EL (cell line): ENCODE measurements at regions not wholly inside any gene's neighbourhood (a gene's known extent, or its start where the extent isn't known, plus 50 kb on each side); places are given as distances from the start of the nearest gene placed in this dataset.
"Not testable (repeated sequence)": the region's sequence is repeated elsewhere in the genome, so short reads cannot be mapped to it uniquely, and the experiment has no call there.

Experiments used
- DNase-seq: peaks from one replicate; pipeline ENCODE4 v3.0.0-alpha.2; 2016

- no peak for DNase-seq
Observed at GRCh38 chr10:100664316-100665149, 80.8 kb upstream of the PAX2 start.

- DNase-seq, result not testable (repeated sequence)
Observed at GRCh38 chr10:100666634-100667033, 78.7 kb upstream of the PAX2 start.

- no peak for DNase-seq
Observed at GRCh38 chr10:100669616-100670015, 75.8 kb upstream of the PAX2 start.

- DNase-seq, result no peak
Observed at GRCh38 chr10:100670368-100670767, 75.0 kb upstream of the PAX2 start.

GRCh38 chr10:100670828-100671479 is 74.4 kb upstream of the PAX2 start:
- no peak for DNase-seq

- no peak for DNase-seq
Observed at GRCh38 chr10:100672199-100672598, 73.2 kb upstream of the PAX2 start.

GRCh38 chr10:100677290-100677945 is 68.0 kb upstream of the PAX2 start:
- no peak for DNase-seq

- DNase-seq, result no peak
Observed at GRCh38 chr10:100679327-100679726, 66.1 kb upstream of the PAX2 start.

- no peak for DNase-seq
Observed at GRCh38 chr10:100683004-100683403, 62.4 kb upstream of the PAX2 start.

- DNase-seq, result no peak
Observed at GRCh38 chr10:100683545-100684300, 61.7 kb upstream of the PAX2 start.

GRCh38 chr10:100684688-100685235 is 60.6 kb upstream of the PAX2 start:
- DNase-seq, result no peak

GRCh38 chr10:100685331-100685730 is 60.1 kb upstream of the PAX2 start:
- no peak for DNase-seq

- no peak for DNase-seq
Observed at GRCh38 chr10:100687143-100688003, 58.0 kb upstream of the PAX2 start.

- no peak for DNase-seq
Observed at GRCh38 chr10:100688201-100688600, 57.2 kb upstream of the PAX2 start.

GRCh38 chr10:100693821-100694220 is 51.6 kb upstream of the PAX2 start:
- no peak for DNase-seq
